GM21576 (cell line): ENCODE measurements at regions not wholly inside any gene's neighbourhood (a gene's known extent, or its start where the extent isn't known, plus 50 kb on each side); places are given as distances from the start of the nearest gene placed in this dataset.
"Not testable (repeated sequence)": the region's sequence is repeated elsewhere in the genome, so short reads cannot be mapped to it uniquely, and the experiment has no call there.

Experiments
- ATAC-seq: cut with Tn5 transposase; IDR thresholded peaks from one replicate; pipeline ENCODE4 v1.9.1; 2021; ENCODE audit warnings: mild to moderate bottlenecking, moderate library complexity; ENCODE audit not compliant: unreplicated experiment

GRCh38 chr4:117533501-117533900, 448.1 kb upstream of the TRAM1L1 start:
- ATAC-seq = no peak

DNA sequence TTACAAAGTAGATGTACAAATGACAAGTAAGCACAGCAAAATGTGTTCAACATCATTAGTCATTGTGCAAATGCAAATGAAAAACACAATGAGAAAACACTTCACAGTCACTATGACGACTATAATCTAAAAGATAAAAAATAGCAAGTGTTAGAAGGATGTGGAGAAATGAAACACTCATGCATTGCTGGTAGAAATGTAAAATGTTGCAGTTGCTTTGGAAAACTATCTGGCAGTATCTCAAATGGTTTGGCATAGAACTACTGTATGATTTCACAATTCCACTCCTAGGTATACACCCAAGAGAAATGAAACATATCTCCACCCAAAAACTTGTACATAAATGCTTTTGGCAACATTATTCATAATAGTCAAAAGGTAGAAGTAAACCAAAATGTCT, 459.7 kb upstream of the TRAM1L1 start:
- ATAC-seq = no peak

DNA sequence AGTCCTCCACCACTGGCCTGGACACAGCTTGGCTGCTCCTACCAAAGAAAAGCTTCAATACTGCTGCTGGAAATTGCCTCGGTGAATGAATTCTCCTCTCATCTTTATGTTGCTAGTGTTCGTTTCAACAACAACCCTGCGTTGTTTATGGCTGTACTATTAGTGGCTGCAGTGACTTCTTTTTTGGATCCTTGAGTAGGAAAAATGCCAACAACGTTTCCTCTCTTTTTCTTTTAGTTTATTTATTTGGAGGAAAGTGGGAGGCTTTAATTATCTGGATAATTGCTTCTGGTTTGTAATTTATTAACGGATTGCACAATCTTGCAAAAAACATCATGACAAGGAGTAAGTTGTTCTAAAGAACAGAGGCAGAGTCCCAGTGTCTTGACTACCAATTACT, 464.1 kb upstream of the TRAM1L1 start:
- ATAC-seq = no peak

DNA sequence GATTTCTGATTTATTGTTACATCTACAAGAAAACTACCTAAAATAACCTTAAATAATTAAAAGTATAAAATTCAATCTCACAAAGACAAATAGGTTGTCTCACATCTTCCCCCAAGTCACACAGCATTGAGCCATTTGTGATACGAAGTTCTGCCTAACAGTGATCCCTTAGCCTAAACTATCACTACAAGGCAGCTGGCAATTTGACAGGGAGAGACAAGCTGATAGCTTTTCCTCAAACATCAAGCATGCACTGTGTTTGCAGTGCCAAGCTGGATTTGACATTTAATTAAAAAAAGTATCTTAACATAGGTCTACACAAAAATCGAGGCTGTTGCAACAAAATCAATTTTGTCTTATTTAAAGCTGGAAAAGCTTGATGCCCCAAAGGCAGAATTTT, 464.7 kb upstream of the TRAM1L1 start:
- ATAC-seq = no peak

DNA sequence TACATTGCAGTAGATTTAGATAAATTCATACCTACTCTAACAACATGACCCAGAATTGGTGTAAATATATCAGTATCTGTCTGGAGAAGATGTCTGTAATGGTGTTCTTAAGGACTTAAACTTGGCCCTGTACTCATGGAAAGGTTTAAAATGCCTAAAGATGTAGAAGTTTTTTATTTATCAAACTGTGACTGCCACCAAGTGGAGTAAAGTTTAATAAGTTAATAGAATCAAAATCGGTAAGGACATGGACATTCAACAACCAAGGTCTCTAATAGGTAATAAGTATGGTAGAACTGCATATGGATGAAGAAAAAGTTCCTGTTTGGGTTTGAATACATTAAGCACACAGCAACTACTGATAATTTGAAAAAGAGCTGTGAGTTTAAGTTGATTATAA, 474.0 kb upstream of the NDST3 start:
- ATAC-seq = no peak

DNA sequence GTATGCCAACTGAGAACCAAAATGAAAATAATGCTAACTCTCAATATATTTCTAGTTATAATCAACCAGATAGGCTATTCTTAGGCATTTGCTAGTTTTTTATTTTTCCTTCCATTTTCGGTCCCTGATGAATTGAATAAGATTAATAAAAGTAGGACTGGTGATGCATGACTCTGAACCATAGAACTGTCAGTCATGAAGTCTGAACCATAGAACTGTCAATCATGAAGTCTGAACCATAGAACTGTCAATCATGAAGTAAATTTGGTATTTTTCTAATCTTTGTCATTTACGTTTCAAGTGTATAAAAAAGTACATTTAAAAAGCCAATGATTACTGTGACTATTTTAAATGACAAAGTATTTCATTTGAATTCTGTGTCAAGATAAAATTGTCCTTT, 460.2 kb upstream of the NDST3 start:
- no peak for ATAC-seq

- no peak for ATAC-seq
Measured at GRCh38 chr4:117575850-117576249, 458.4 kb upstream of the NDST3 start.

DNA sequence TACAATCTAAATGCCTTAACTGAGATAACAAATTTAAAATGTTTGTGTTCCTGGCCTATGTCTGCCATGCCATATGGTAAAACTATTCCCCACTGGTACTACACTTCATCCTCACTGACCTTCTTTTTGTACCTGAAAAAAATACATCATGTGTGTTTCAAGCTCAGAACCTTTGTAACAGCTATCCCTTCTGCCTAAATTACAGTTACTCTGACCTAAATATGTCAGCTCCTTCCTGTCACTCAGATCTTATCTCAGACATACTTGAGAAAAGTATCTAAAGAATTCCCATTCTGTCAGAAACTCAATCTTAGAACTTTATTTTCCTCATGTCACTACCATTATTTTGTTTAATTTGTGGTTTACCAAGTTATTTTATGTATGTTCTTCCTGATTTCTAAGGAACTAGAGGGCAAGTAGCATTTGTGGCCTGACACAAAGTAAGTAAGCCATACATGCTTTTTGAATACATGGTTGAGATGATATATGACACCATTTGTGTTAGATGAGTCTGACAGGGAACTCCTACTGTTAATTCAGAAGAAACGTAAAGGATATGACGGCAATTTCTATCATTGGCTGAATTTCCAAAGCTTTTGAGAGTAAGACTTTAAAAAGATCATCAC, 456.5 kb upstream of the NDST3 start:
- ATAC-seq = no peak

- no peak for ATAC-seq
Measured at GRCh38 chr4:117588771-117589170, 445.5 kb upstream of the NDST3 start.

DNA sequence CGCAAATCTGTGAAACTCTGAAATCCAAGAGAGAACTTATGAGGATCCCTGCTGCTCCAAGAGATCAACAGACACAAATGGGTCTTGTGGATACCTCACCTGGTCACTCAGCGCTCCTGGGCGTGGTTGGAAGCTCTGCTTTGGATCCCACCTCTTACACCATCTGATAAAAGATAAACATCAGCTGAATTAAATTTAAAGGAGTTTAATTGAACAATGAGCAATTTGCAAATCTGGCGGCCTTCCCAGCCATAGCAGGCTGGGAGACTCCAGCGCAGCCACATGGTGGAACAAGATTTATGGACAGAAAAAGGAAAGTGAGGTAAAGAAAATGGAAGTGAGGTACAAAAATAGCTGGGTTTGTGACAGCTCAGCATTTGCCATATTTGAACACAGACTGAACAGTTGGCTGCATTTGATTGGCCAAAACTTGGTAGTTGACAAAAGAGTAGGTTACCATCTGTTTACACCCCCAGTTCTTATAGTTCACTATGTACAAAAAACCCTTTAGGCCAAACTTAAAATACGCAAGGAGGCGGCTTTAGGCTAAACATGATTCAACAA, 437.3 kb upstream of the NDST3 start:
- ATAC-seq = no peak

DNA sequence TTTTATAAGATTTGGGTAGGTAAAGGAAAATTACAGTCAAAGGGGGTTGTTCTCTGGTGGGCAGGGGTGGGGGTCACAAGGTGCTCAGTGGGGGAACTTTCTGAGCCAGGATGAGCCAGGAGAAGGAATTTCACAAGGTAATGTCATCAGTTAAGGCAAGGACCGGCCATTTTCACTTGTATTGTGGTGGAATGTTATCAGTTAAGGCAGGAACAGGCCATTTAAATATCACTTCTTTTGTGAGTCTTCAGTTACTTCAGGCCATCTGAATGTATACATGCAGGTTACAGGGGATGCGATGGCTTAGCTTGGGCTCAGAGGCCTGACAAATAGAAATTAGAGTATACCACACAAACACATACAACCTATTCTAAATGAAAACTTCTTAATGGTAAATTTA, 434.9 kb upstream of the NDST3 start:
- not testable (repeated sequence) for ATAC-seq

DNA sequence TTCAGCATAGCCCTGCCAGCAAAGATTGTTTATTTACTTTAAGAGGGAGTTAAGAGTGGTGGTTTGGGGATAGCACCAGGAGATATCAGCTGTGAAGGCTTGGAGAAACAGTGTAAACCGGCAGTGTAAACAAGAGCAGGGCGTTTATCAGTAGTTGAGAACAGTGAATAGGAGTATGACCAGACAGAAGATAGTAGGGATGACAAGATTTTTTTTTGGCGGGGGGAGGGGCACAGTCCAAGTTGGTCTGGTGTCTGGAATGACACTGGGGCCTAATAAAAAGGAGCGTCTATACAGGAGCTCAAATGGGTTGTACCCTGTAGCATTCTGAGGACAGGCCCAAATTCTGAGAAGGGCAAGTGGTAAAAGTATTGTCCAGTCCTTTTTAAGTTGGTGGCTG, 433.4 kb upstream of the NDST3 start:
- ATAC-seq = not testable (repeated sequence)

- ATAC-seq = no peak
Measured at GRCh38 chr4:117610706-117611308, 423.5 kb upstream of the NDST3 start.

- no peak for ATAC-seq
Measured at GRCh38 chr4:117621673-117622072, 412.6 kb upstream of the NDST3 start.

- ATAC-seq = no peak
Measured at GRCh38 chr4:117623326-117623725, 411.0 kb upstream of the NDST3 start.

GRCh38 chr4:117626664-117627063, 407.6 kb upstream of the NDST3 start:
- no peak for ATAC-seq

GRCh38 chr4:117634716-117635115, 399.6 kb upstream of the NDST3 start:
- ATAC-seq = no peak

DNA sequence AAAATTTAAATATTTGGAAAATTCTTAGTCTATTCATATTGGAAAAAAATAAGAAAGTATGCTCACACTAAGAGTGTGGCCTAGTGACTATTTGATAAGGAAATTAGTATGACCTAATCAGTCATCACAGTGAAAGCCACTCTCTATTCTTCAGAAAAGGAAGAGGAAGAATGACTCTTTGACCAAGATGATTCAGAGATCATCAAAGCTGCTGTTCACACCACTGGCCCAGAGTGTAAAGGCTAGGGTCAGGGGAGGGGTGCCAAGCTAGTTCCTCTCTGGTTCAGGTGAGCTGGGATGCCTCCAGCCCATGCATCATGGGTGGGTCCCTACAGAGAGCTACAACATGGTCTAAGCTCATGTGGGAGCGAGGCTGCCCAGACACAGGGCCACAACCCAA, 396.9 kb upstream of the NDST3 start:
- ATAC-seq = no peak

DNA sequence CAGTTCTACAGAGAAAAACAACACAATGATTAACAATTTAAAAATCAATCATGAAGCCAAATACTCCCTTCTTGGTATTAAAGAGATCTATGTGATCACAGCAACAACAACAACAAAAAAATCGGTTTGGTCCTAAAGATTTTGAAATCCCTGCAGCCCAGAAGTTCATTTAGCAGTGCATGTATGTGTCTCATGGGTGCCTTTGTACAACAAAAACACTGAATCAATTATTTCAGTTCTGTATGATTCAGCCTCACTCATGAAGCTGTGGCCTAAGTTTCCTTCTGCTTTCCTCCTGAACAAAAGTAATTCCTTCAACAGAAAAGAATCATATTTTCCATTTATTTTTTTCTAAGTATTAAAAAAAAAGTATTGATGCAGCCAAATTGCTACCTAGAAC, 393.4 kb upstream of the NDST3 start:
- ATAC-seq = no peak

DNA sequence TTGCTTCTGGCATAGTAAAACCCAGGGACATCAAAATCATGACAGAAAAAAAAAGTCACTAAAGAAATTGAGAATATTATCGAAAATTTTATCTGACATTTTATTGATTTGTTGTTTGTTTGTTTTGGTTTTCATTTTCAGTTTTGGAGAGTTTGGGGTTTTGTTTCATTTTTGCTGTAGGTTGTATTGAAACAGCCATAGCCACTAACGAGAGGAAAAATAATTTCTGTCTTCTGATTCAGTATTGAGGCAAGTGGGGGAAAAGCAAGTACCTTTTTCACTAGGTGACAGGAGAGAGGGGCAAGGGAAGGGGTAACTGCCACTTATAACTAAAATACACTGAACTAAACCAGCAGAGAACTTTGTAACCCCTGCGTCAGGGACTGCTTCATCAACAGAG, 392.8 kb upstream of the NDST3 start:
- no peak for ATAC-seq

GRCh38 chr4:117654079-117654478, 380.2 kb upstream of the NDST3 start:
- no peak for ATAC-seq

- ATAC-seq = no peak
Measured at GRCh38 chr4:117660668-117661067, 373.6 kb upstream of the NDST3 start.
